NCI-H146 treated with DMSO at 0.1 percent for 48 hours (cell line): ENCODE measurements at regions not wholly inside any gene's neighbourhood (a gene's known extent, or its start where the extent isn't known, plus 50 kb on each side); places are given as distances from the start of the nearest gene placed in this dataset.

Experiments used
- DNase-seq: peaks from one replicate; lab custom pipeline; 2025; ENCODE audit not compliant: unreplicated experiment; lab: John Stamatoyannopoulos, UW

GRCh38 chr6:66402873-66403272 is 695.8 kb upstream of the EYS start:
- no peak for DNase-seq

GRCh38 chr6:66396549-66396948 is 689.5 kb upstream of the EYS start:
- DNase-seq: no peak

GRCh38 chr6:66396145-66396544 is 689.1 kb upstream of the EYS start:
- DNase-seq: no peak

- no peak for DNase-seq
Observed at GRCh38 chr6:66390393-66390792, 683.4 kb upstream of the EYS start.

- DNase-seq: no peak
Observed at GRCh38 chr6:66376001-66376400, 669.0 kb upstream of the EYS start.

GRCh38 chr6:66369407-66369806 is 662.4 kb upstream of the EYS start:
- DNase-seq: no peak

GRCh38 chr6:66362888-66363287 is 655.9 kb upstream of the EYS start:
- DNase-seq: no peak

- no peak for DNase-seq
Observed at GRCh38 chr6:66361886-66362285, 654.9 kb upstream of the EYS start.

GRCh38 chr6:66357781-66358180 is 650.8 kb upstream of the EYS start:
- DNase-seq: no peak

GRCh38 chr6:66355471-66355870 is 648.4 kb upstream of the EYS start:
- DNase-seq: no peak

- DNase-seq: no peak
Observed at GRCh38 chr6:66344796-66345195, 637.8 kb upstream of the EYS start.

- no peak for DNase-seq
Observed at GRCh38 chr6:66340736-66341135, 633.7 kb upstream of the EYS start.

GRCh38 chr6:66336176-66336575 is 629.1 kb upstream of the EYS start:
- DNase-seq: no peak

- no peak for DNase-seq
Observed at GRCh38 chr6:66328200-66328599, 621.2 kb upstream of the EYS start.

GRCh38 chr6:66326228-66326627 is 619.2 kb upstream of the EYS start:
- DNase-seq: no peak

GRCh38 chr6:66321017-66321416 is 614.0 kb upstream of the EYS start:
- no peak for DNase-seq

GRCh38 chr6:66307490-66307889 is 600.5 kb upstream of the EYS start:
- DNase-seq: no peak

- no peak for DNase-seq
Observed at GRCh38 chr6:66291905-66292304, 584.9 kb upstream of the EYS start.

- no peak for DNase-seq
Observed at GRCh38 chr6:66289889-66290288, 582.9 kb upstream of the EYS start.

GRCh38 chr6:66278115-66278514 is 571.1 kb upstream of the EYS start:
- no peak for DNase-seq

GRCh38 chr6:66277400-66277799 is 570.4 kb upstream of the EYS start:
- no peak for DNase-seq

GRCh38 chr6:66265737-66266136 is 558.7 kb upstream of the EYS start:
- no peak for DNase-seq

GRCh38 chr6:66264376-66264775 is 557.4 kb upstream of the EYS start:
- DNase-seq: no peak
